ENCODE measurements at regions not wholly inside any gene's neighbourhood (a gene's known extent, or its start where the extent isn't known, plus 50 kb on each side); places are given as distances from the start of the nearest gene placed in this dataset.

DNA sequence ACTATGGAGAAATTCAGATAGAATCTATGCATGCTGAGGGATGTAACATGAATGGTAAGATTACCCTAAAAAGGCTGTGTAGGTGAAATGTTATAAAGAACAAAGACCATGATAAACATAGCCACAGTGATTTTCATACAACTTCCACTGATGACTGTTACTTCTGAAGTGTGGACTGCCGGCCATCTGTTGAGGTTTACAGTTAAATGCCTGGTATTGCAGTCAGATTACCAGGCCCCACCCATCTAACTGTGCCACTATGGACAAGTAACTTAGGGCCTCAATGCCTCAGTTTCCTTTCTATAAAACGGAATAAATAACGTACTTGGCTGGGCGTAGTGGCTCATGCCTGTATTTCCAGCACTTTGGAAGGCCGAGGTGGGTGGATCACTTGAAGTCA is 395.6 kb downstream of the KLF12 start:
- no peaks in the 10 kb centered on the region for H3K36me3 ChIP-seq (ENCODE audit: control insufficient read depth in 1 of 2, insufficient read depth in 2 of 2, low read length in 2 of 2)
- no peak for ATAC-seq
- CTCF ChIA-PET, result no interaction called here
- BruUV-seq (replicated peaks), result no TSS peak
- H3K9me3 ChIP-seq (ENCODE audit: control insufficient read depth in 1 of 2, insufficient read depth in 1 of 2, low read depth in 1 of 2, low read length in 2 of 2), result no peaks in the 10 kb centered on the region
- H3K9me2 ChIP-seq (ENCODE audit: insufficient read depth), result no peaks in the 10 kb centered on the region
- POLR2A ChIA-PET, result no interaction called here
- intact Hi-C loops (cut with micrococcal nuclease), result no loop called here
- no peak overlapping the region for H3K27ac ChIP-seq (ENCODE audit: low read depth, low read length)
- no peak overlapping the region for H3K4me2 ChIP-seq (ENCODE audit: low read length)
- RAD21 ChIA-PET (ENCODE audit: low non-redundant PET in 1 of 2, low total read pairs in 2 of 2, uncharacterized antibody in 2 of 2, unreplicated experiment in 2 of 2), result no interaction called here
- no peaks in the 10 kb centered on the region for H3K79me2 ChIP-seq (ENCODE audit: insufficient read depth, low read length)
- no peak for DNase-seq (ENCODE audit: low read depth, low spot score)
- TF ChIP-seq CEBPB (IDR thresholded peaks at IDR 0.05; ENCODE audit: low read depth) (no peak), SP1 (IDR thresholded peaks at IDR 0.05; ENCODE audit: low read depth) (no peak)
- TF ChIP-seq, protein P1, sequence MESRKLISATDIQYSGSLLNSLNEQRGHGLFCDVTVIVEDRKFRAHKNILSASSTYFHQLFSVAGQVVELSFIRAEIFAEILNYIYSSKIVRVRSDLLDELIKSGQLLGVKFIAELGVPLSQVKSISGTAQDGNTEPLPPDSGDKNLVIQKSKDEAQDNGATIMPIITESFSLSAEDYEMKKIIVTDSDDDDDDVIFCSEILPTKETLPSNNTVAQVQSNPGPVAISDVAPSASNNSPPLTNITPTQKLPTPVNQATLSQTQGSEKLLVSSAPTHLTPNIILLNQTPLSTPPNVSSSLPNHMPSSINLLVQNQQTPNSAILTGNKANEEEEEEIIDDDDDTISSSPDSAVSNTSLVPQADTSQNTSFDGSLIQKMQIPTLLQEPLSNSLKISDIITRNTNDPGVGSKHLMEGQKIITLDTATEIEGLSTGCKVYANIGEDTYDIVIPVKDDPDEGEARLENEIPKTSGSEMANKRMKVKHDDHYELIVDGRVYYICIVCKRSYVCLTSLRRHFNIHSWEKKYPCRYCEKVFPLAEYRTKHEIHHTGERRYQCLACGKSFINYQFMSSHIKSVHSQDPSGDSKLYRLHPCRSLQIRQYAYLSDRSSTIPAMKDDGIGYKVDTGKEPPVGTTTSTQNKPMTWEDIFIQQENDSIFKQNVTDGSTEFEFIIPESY (IDR thresholded peaks at IDR 0.05; ENCODE audit: extremely low read depth, insufficient replicate concordance, low read length), result no peak
- no peaks in the 10 kb centered on the region for H3K4me1 ChIP-seq (ENCODE audit: control insufficient read depth in 1 of 2, insufficient read depth in 2 of 2, low read length in 2 of 2)
- H4K20me1 ChIP-seq (ENCODE audit: insufficient read depth), result no peaks in the 10 kb centered on the region
- no peak overlapping the region for H3K4me3 ChIP-seq (replicated peaks in 1 of 2; ENCODE audit: low read depth in 1 of 2, low read length in 2 of 2)
- no peaks in the 10 kb centered on the region for H3K27me3 ChIP-seq (ENCODE audit: insufficient read depth, low read length)
- H2AFZ ChIP-seq (ENCODE audit: low read depth, low read length, poor library complexity, severe bottlenecking), result no peak overlapping the region
- no peak overlapping the region for H3K9ac ChIP-seq (ENCODE audit: low read length)

DNA sequence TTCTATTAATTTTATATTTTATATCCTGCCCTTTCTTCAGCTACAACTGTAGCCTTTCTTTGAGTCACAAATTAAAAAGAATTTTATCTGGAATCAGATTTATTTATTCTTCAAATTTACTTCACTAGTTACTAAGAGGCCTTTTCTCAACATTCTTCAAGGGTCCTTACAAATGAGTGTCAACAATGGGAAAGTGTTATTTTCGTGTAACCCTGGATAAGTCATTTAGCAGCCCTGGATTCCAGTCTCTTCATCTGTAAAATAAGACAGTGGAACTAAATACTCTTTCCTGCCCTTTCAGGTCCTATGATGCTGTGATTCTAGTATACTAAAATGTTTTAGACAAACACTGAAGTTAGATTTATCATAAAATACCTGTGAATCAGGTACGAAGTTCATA is 397.0 kb downstream of the KLF12 start:
- Histone ChIP-seq H3K36me3 (ENCODE audit: control insufficient read depth in 1 of 2, insufficient read depth in 2 of 2, low read length in 2 of 2) (no peaks in the 10 kb centered on the region), H3K4me3 (replicated peaks in 1 of 2; ENCODE audit: low read depth in 1 of 2, low read length in 2 of 2) (no peak overlapping the region), H3K9ac (ENCODE audit: low read length) (no peak overlapping the region), H3K79me2 (ENCODE audit: insufficient read depth, low read length) (no peaks in the 10 kb centered on the region), H3K9me3 (ENCODE audit: control insufficient read depth in 1 of 2, insufficient read depth in 1 of 2, low read depth in 1 of 2, low read length in 2 of 2) (no peaks in the 10 kb centered on the region), H3K4me1 (ENCODE audit: control insufficient read depth in 1 of 2, insufficient read depth in 2 of 2, low read length in 2 of 2) (no peaks in the 10 kb centered on the region), H3K27ac (ENCODE audit: low read depth, low read length) (no peak overlapping the region), H2AFZ (ENCODE audit: low read depth, low read length, poor library complexity, severe bottlenecking) (no peak overlapping the region), H3K27me3 (ENCODE audit: insufficient read depth, low read length) (no peaks in the 10 kb centered on the region), H4K20me1 (ENCODE audit: insufficient read depth) (no peaks in the 10 kb centered on the region), H3K4me2 (ENCODE audit: low read length) (no peak overlapping the region), H3K9me2 (ENCODE audit: insufficient read depth) (no peaks in the 10 kb centered on the region)
- no peak for DNase-seq (ENCODE audit: low read depth, low spot score)
- POLR2A ChIA-PET, result no interaction called here
- ATAC-seq, result no peak
- CTCF ChIA-PET, result no interaction called here
- RAD21 ChIA-PET (ENCODE audit: low non-redundant PET in 1 of 2, low total read pairs in 2 of 2, uncharacterized antibody in 2 of 2, unreplicated experiment in 2 of 2), result no interaction called here
- intact Hi-C loops (cut with micrococcal nuclease), result no loop called here
- BruUV-seq (replicated peaks), result no TSS peak
- TF ChIP-seq, protein P1 (IDR thresholded peaks at IDR 0.05; ENCODE audit: extremely low read depth, insufficient replicate concordance, low read length), result no peak
- no peak for TF ChIP-seq YY1 (IDR thresholded peaks at IDR 0.05; ENCODE audit: extremely low read depth, insufficient replicate concordance, low read depth, low read length)
- TF ChIP-seq, protein P2, sequence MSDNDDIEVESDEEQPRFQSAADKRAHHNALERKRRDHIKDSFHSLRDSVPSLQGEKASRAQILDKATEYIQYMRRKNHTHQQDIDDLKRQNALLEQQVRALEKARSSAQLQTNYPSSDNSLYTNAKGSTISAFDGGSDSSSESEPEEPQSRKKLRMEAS (IDR thresholded peaks at IDR 0.05), result no peak
- TF ChIP-seq, protein P3, sequence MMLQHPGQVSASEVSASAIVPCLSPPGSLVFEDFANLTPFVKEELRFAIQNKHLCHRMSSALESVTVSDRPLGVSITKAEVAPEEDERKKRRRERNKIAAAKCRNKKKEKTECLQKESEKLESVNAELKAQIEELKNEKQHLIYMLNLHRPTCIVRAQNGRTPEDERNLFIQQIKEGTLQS (IDR thresholded peaks at IDR 0.05), result no peak
- no peak for TF ChIP-seq TCF7L2 (IDR thresholded peaks at IDR 0.05; ENCODE audit: borderline replicate concordance, extremely low read depth, insufficient read depth, insufficient read length)
- no peak for TF ChIP-seq CEBPB (IDR thresholded peaks at IDR 0.05; ENCODE audit: low read depth)
- no peak for TF ChIP-seq EZH2 (IDR thresholded peaks at IDR 0.05)
- TF ChIP-seq JUND (IDR thresholded peaks at IDR 0.05), result no peak
- TF ChIP-seq ZFX (IDR thresholded peaks at IDR 0.05), result no peak
- no peak for TF ChIP-seq RAD21 (IDR thresholded peaks at IDR 0.05; ENCODE audit: low read depth)
- TF ChIP-seq, protein P4, sequence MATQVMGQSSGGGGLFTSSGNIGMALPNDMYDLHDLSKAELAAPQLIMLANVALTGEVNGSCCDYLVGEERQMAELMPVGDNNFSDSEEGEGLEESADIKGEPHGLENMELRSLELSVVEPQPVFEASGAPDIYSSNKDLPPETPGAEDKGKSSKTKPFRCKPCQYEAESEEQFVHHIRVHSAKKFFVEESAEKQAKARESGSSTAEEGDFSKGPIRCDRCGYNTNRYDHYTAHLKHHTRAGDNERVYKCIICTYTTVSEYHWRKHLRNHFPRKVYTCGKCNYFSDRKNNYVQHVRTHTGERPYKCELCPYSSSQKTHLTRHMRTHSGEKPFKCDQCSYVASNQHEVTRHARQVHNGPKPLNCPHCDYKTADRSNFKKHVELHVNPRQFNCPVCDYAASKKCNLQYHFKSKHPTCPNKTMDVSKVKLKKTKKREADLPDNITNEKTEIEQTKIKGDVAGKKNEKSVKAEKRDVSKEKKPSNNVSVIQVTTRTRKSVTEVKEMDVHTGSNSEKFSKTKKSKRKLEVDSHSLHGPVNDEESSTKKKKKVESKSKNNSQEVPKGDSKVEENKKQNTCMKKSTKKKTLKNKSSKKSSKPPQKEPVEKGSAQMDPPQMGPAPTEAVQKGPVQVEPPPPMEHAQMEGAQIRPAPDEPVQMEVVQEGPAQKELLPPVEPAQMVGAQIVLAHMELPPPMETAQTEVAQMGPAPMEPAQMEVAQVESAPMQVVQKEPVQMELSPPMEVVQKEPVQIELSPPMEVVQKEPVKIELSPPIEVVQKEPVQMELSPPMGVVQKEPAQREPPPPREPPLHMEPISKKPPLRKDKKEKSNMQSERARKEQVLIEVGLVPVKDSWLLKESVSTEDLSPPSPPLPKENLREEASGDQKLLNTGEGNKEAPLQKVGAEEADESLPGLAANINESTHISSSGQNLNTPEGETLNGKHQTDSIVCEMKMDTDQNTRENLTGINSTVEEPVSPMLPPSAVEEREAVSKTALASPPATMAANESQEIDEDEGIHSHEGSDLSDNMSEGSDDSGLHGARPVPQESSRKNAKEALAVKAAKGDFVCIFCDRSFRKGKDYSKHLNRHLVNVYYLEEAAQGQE (IDR thresholded peaks at IDR 0.05; ENCODE audit: low read depth), result no peak
- no peak for TF ChIP-seq CBX3 (IDR thresholded peaks at IDR 0.05; ENCODE audit: low read depth)

Measured in HCT116 (cell line).